NCI-H2227 treated with DMSO at 0.1 percent for 48 hours (cell line): ENCODE measurements at regions not wholly inside any gene's neighbourhood (a gene's known extent, or its start where the extent isn't known, plus 50 kb on each side); places are given as distances from the start of the nearest gene placed in this dataset.

ENCODE experiments used
- DNase-seq: peaks from one replicate; lab custom pipeline; 2025; lab: John Stamatoyannopoulos, UW

DNA sequence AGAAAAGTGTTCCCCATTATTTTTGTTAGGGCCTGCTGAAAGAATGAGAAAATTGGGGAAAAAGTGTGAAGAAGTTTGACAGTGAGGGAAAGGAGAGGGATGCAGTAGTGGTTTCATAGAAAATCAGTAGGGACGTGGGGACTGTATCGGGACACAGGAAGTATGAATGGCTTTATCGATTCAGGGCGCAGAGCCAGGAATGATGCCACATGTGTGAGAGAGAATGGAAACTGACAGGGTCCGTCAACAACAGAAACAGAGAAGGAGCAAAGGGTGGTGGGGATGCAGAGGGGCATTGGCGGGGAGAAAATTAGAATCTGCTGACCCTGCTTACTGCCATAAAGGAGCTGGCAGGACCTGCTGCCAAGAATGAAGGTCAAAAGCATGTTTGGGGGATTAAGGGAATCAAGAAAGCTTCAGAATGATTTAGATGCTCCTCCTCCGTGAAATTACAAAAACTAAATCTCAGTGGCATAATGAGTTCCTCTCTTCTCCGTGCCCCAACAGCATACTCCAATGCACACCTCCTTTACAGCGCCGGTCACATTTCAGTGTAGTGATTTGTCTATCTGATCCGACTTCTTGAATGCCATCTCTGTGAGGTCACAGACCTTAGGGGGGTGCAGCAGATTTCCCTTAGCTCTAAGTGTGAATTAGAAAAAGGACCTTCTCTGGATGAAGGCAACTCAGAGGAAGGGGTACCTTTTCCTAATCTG is 92.6 kb downstream of the EMP1 start:
- DNase-seq: no peak

DNA sequence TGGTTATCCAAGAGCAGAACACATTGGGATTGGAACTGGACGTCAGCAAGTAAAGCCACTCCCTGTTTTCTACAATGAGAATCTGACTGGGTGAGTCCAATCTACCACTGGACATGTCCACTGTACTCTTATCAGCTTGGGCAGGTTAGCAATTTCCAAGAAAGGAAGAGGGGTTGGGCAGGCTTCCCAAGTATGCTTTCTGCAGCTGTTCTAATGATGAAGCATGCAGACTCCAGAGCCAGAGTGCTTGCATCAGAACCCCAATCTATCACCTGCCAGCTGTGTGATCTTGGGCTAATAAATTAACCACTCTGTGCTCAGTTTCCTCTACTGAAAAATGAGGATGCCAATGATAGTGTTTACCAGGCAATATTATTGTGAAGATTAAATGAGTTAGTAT is 92.0 kb downstream of the EMP1 start:
- DNase-seq: no peak

DNA sequence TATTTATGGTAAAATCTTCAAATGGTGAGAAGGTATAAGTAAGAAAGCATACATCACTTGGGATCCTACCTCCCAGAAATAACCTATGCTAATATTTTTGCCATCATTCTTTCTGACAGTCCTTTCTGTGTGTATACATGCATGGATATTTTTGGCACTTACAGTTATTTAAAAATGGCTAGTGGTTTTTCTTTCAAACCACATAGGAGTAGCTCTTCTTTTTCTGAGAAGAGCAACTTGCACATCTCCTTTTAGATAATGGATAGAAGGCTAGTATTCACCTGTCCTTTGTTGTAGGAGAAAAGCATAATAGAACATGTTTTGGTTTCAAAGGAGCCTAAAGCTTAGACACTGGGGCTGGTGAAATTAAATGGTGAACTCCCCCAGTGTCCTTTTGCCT is 87.3 kb downstream of the EMP1 start:
- DNase-seq: no peak

DNA sequence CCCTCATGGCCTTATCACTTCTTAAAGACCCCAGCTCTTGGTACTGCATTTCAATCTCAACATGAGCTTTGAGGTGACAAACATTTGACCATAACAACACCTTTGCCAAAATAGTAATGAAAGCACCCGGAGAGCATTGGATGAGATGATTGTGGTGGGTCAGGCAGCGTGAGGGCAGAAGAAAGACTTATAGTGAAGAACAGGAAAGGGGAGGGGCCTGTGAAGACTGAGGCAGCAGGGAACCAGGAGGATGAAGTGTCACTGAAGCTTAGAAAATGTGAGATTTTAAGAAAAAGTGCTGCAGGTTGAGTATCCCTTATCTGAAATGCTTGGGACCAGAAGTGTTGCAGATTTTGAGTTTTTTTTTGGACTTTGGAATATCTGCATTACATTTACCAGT is 86.3 kb downstream of the EMP1 start:
- DNase-seq: no peak

DNA sequence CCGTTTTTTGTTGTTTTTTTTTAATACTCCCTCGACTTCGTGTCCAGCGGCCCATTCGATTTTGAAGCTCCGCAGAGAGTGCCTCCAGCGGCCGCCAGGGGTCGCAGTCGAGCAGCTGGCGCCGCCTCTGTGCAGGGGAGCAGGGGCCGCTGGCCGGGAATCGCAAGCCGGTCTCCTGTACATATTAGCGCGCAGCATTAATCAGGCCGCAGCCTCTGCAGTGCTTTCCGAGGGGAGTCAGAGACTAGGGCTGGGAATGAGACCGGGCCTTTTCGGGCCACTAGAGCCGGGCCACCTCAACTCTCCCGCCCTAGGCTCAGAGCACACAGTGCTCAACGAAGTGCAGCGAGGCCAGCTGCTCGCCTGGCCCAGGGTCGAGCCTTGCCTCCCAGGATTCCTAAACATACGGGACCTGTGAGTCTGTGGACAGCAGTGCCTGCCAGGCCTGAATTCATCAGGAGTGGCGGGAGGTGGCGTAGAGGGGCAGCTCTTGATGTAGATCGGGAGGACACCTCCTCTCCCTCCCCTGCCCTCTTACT is 81.8 kb downstream of the EMP1 start:
- peak; percentile 9 for DNase-seq

DNA sequence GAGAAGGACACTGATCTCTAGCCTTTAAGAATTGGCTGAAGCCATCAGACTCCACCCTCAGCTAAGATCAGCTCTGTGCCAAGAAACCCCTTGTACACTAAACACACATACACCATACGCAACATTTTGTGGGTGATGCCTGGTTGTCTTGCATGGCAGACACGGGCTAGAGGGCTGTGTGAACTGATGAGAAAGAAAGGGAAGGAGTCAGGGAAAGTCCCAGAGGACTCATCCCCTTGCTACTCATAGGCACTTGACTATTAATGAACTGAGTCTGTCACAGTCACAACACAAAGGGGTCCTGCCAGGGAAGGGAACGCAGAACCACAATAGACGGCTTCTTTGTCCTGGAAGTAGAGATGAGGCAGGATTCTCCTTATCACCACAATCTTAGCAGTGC is 80.8 kb downstream of the EMP1 start:
- DNase-seq: no peak

DNA sequence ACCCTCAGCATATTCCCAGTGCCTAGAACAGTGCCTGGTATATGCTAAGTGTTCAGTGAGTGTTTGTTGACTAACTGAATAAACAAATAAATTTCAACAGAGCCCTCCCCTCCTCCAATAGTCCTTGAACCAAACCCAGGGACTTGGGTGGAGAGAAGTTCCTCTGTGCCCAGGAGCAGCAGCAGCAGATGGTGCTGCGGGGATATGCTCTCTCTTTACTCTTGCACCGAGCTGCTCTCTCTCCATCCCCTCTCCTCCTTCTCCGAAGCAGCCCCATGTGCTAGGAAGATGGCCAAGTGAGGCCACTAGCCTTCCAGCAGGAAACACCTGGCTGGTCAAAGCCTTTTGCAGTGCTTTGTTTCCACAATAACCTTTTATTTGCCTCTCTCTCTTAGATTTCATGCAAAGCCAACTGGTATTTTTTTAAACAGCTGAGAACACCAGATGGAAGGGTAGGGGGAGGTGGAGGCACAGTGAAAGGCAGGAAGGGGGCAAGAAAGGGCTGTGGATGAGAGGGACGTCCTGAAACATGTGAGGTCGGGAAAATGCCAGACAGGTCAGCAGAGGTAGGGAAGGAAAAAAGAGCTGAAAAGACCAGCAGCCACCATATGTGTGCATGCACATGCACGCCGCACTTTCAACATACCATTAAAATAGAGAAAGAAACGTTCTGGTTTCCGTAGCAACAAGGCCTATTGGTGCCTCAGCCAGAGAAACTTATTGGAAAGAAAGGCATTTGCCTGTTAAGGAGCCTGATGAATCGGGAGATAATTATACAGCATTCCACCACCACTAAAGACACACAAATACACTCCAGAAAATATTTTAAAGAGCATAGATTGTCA is 78.9 kb downstream of the EMP1 start:
- no peak for DNase-seq

DNA sequence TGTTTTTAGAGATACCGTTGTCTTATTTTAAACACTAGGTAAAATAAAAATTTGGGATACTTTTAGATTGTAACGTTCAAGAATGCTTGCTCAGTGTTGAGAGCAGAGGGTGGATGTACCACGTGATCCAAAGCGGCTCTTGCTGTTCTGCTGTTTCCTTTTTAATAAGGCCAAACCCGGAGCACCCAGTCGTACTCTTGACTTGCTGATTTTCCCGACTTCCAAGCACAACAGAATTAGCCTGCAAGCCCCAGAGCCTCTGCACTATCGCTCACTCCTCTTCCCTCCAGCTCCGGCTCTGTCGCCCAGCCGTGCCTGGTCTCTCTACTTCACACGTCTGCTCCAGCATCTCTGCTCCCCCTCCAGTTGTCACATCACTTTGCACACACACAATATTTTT is 77.3 kb downstream of the EMP1 start:
- no peak for DNase-seq

DNA sequence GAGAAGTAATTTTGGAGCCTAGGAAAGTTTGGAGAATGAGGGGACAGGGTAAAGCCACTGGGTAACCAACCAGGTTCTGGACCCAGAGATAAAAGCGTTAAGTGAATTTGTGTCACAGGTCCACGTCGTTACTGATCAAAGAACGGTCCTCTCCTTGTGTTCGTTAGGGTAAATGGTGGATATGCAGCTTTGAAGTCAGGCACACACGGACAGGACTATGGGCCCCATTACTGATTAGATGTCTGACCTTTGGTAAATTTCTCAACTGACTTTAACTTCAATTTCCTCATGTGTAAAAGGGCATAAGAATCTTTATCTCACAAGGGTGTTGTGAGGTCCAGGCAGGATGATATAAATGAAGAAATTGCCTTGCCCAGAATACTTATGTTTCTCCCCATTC is 76.6 kb downstream of the EMP1 start:
- no peak for DNase-seq

DNA sequence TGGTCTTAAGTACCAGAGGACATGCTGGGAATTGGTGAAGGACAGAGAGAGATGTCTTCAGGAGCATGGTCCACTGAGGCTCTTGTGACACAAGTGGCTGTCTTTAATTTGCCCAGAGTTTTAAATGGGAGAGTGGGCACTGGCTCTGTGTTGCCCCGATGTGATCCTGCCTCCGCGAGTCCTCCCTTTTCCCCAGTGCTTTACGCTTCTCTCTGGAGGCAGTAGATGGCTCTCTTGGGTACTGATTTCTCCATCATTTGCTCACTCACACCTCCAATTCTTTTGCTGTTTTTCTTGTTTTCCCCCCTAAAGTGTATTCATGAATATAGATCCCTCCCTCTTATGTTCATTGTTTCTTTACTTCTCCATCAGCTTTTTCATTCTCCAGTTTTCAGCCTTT is 74.3 kb downstream of the EMP1 start:
- no peak for DNase-seq
